Ovary (tissue), 3 donors: ENCODE measurements at regions not wholly inside any gene's neighbourhood (a gene's known extent, or its start where the extent isn't known, plus 50 kb on each side); places are given as distances from the start of the nearest gene placed in this dataset.

Experiments
- CTCF ChIP-seq, 3 donors: fragments of 450-650 bp in 2 of 3; fragments of 200-600 bp in 1 of 3; IDR thresholded peaks; one replicate each; pipeline versions ENCODE4 v1.5.1 to v1.8.0; 2016 to 2022; ENCODE audit warnings: antibody characterized with exemption in 3 of 3, mild to moderate bottlenecking in 1 of 3
- EP300 ChIP-seq: sonication (generic); formaldehyde crosslinking; IDR thresholded peaks from one replicate; pipeline ENCODE4 v1.6.1; 2017; ENCODE audit warnings: antibody characterized with exemption
- POLR2A ChIP-seq: fragments of 450-650 bp; IDR thresholded peaks from one replicate; pipeline ENCODE4 v1.6.1; 2017; ENCODE audit warnings: antibody characterized with exemption, mild to moderate bottlenecking, moderate library complexity
- donor health status: DM: no; HTN: no; CAD: no.

GRCh38 chr6:140669321-140669720 is 1294.9 kb upstream of the CITED2 start:
- TF ChIP-seq CTCF (IDR thresholded peaks at IDR 0.05) (no peak), POLR2A (no peak), EP300 (no peak)
